DOHH2 (cell line): ENCODE measurements at regions not wholly inside any gene's neighbourhood (a gene's known extent, or its start where the extent isn't known, plus 50 kb on each side); places are given as distances from the start of the nearest gene placed in this dataset.

Experiments
- EZH2phosphoT487 ChIP-seq: fragments of 200-600 bp; sonication (generic); IDR thresholded peaks from 2 replicates; pipeline ENCODE4 v1.6.1; 2017; ENCODE audit warnings: borderline replicate concordance, mild to moderate bottlenecking, antibody characterized with exemption, low read length, moderate library complexity, mixed read lengths
- TF ChIP-seq, protein P1 (sequence below): fragments of 200-600 bp; sonication (generic); IDR thresholded peaks from one replicate; pipeline ENCODE4 v1.5.1; 2014; ENCODE audit warnings: antibody characterized with exemption, mild to moderate bottlenecking, low read depth, low read length; ENCODE audit not compliant: poor library complexity, severe bottlenecking

- TF ChIP-seq, protein P1, sequence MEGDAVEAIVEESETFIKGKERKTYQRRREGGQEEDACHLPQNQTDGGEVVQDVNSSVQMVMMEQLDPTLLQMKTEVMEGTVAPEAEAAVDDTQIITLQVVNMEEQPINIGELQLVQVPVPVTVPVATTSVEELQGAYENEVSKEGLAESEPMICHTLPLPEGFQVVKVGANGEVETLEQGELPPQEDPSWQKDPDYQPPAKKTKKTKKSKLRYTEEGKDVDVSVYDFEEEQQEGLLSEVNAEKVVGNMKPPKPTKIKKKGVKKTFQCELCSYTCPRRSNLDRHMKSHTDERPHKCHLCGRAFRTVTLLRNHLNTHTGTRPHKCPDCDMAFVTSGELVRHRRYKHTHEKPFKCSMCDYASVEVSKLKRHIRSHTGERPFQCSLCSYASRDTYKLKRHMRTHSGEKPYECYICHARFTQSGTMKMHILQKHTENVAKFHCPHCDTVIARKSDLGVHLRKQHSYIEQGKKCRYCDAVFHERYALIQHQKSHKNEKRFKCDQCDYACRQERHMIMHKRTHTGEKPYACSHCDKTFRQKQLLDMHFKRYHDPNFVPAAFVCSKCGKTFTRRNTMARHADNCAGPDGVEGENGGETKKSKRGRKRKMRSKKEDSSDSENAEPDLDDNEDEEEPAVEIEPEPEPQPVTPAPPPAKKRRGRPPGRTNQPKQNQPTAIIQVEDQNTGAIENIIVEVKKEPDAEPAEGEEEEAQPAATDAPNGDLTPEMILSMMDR: no peak
- no peak for TF ChIP-seq EZH2phosphoT487
These were observed 82.5 kb downstream of the CMPK2 start for GRCh38 chr2:6783238-6783614.
